Hepatic stellate cell (primary cell): ENCODE measurements at regions not wholly inside any gene's neighbourhood (a gene's known extent, or its start where the extent isn't known, plus 50 kb on each side); places are given as distances from the start of the nearest gene placed in this dataset.
"Not testable (repeated sequence)": the region's sequence is repeated elsewhere in the genome, so short reads cannot be mapped to it uniquely, and the experiment has no call there.

Experiments used
- DNase-seq: peaks from one replicate; pipeline ENCODE4 v3.0.0; 2011; ENCODE audit warnings: low spot score

DNA sequence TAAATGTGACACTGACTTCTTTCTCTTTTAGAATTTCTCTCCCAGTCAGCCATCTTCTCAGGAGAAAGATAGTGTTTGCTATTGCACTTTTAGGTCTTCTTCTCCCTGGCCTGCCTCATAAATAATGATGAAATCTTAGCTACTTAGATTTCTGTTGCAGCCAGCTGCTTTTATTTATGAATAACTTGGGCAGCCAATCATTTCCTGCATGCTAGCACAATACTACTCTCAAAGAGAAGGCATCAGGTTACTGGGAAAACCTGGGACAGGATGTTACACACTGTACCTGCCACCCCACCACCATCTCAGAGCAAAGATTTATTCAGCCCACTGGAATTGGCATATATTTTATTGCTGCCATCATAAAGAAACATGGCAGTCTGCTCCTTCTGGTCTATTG, 266.6 kb downstream of the PRELID2 start:
- DNase-seq = no peak

DNA sequence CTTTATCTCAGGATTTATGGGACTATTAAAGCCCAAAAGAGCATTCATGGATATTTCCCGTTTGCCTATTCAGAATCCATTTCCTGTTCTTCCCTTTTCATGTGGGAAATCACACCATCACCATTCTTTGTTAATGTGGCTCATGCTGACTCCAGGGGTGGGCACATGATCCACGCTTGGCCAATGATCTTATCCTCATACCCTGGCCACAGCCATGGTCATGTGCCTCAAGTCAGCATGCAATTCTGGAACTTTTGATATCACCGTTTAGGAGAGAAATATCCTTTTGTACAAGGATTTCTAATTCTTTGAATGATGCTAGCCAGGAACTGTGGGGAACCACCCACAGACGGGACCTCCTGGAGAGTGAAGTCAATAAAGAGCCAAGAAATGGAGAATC, 272.2 kb downstream of the PRELID2 start:
- DNase-seq = no peak

DNA sequence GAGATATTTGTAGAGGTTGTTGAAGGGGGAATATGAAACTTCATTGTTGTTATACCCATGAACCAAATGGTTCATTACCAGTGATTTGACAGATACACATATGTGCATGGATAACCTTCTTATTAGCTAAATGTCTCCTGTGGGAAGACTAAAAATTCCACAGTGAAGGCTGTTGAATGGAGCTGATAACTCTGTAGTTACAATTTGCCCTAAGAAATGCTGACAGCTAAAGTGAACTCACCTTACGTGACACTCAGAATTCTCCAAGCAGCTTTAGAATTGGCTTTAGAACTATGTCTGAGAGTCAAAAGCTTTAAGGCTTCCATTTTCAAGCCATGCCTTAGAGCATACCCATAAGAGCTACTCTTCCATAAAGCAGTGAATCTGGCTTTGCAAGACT, 276.9 kb downstream of the PRELID2 start:
- no peak for DNase-seq

DNA sequence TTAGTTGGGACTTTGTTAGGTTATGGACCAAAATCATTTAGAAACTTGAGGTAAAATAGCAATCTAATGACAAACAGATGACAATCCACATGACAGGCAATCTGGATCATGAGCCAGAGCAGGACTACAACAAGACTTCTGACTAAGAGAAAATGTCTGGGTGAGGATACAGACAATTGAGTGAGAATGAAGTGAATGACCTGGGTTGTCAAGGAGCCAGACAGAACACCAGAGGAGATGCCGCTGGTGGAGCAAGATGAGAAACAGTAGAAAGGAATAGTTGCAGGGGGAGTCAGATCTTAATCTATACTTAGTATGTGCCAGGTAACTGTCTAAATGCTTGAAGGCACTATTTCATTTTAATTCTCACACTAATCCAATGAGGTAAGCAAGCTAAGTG, 277.8 kb downstream of the PRELID2 start:
- DNase-seq = no peak

DNA sequence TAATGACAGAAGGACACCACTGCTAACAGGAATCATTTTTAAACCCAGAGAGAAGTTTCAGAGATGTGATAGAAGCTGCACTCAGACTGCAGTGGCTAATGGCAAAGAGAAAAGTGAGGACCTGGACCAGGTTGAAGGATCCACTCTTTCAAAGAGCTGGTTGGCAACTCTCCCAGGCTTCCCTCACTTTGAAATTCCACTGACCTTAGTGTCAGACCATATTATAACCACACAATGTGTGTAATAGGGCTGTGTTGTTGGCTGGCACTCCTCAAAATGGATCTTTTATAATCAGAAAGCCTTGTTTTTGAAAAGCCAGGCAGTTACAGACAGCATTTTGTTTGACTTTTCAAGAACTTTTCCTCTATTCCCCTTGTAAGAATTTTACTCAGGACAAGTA, 280.7 kb downstream of the PRELID2 start:
- peak; percentile 6 for DNase-seq

DNA sequence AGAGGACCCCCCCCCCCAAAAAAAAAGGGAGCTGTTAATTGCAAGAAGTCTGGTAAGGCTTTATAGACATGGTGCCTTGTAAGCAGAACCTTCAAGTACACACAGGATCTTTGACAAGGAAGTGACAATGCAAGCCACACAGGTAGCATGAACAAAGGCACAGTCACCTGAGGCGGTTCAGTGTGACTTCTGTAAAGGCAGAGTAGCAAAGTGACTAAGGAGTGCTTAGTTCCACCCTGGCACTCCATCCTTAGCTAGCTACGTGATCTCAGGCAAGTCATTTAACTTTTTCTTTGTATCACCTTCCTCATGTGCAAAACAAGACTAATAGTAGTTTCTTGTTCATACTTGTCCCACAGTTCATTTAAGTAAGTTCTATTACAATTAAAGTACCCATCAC, 282.0 kb downstream of the PRELID2 start:
- no peak for DNase-seq

DNA sequence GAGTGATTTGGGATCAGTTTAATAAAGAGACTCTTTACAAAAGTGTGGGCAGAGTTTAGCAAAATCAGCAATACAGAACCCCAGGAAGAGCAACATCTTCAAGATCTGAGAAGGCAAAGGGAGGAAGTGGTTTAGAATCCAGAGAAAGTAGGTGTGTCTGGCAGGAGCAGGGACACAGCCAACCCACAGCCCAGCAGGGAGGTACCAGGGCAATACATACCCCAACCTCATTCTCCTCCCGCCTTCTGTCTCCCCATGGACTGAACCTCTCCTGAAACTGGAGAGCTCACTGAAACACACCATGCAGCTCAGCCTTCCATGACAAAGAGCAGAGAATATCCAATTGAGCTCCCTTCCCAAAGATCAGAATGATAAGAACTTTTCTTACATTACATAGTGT, 283.4 kb downstream of the PRELID2 start:
- DNase-seq = no peak

DNA sequence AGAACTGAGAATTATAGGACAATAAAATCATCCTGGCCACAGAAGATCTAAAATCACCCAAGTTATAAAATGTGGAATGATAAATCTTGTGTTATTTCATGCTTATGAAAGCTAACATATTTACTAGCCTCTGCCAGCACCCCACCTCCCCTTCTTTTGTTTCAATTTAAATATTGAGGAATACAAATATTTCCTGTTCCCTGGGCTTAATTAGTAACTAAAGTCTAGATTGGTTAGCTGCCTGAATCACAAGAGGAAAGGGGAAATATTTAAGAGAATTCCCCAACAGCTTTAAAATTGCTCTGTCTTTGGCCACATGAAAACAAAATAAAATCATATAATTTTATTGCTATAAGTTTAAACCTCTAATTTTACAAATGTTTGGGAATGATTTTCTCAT, 287.0 kb downstream of the PRELID2 start:
- no peak for DNase-seq

DNA sequence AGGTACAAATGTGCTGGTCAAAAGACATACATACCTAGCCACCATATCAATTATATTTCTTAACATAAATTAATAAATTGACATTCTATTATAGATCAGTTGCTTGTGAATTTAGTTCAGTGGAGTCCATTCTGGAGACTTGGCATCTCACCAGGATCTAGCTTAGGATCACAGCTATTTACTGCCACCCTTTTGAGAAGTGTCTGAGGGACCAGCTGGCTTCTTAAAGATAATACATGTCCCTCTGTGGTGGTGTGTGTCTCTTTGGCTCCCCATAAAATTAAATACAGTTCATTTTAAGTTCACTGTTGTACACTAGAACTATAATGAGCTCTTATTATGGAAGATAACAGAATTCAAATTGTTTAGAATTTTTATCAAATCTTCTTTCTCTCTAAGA, 290.7 kb downstream of the PRELID2 start:
- DNase-seq = no peak

DNA sequence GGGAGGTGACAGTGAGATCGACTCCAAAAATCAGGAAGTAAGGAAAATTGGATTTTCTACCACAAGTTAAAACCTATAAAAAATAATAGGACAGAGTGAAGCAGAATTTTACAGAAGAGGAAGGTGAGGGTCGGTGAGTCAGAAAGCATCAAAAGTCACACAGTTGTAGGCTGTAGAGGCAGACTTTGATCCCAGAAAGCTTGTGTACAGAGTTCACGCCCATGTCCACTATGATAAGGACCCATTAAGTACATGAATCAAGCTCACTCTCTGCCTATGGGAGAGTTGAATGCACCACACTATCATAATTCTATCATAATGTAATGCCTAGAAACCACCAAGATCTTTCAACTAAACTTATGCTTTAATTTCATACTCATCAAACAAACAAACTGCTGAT, 291.2 kb downstream of the PRELID2 start:
- no peak for DNase-seq

DNA sequence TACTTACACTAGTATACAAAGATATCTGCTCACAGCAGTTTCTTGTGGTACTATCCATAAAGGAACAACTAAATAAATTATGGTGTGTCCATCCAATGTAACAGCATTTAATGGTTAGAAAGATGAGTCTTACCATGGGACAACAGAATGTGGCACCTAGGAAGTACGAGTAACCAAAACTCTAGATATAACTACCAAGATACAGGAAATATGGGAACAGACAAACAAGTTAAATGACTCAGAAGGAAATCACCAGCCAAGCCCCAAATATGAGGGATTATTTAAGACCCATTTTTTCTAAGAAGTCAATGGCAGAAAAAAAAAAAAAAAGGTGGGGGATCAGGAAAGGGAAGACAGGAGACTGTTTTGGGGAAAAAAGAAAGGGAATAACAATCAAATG, 294.8 kb downstream of the PRELID2 start:
- no peak for DNase-seq

DNA sequence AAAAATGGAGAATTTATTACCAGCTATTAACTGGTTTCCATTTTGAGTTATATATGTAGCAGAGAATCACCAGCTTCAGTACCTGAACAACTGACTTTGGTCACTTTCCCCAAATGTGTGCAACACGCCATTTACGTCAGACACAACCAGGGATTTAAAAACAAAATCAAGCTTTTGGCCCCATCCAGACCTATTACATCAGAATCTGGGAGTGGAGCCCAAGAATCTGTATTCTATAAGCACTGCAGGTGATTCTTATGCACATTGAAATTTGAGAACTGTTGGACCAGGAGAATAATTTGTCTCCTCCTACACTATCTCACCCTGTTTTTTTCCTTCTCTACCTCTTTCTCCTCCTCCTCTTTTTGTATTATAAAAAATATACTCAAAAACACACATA, 295.9 kb downstream of the PRELID2 start:
- no peak for DNase-seq

DNA sequence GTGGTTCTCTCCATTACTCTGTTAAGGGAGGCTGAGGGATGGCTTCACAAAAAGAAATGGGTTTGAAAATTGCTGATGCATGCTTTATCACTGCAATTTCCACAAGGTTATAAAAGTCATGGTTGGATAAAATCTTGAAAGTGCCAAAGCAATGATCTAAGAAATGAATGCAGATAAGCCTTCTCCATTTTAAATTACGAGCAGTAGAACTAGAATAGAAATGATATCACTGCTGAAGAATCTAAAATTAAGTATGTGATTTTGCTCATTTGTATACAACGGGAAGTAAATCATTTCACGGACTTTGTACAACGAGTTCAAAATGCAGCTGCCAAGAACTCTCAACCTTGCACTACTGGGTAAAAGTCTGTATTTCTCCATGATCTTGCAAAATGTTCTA, 299.0 kb downstream of the PRELID2 start:
- no peak for DNase-seq

DNA sequence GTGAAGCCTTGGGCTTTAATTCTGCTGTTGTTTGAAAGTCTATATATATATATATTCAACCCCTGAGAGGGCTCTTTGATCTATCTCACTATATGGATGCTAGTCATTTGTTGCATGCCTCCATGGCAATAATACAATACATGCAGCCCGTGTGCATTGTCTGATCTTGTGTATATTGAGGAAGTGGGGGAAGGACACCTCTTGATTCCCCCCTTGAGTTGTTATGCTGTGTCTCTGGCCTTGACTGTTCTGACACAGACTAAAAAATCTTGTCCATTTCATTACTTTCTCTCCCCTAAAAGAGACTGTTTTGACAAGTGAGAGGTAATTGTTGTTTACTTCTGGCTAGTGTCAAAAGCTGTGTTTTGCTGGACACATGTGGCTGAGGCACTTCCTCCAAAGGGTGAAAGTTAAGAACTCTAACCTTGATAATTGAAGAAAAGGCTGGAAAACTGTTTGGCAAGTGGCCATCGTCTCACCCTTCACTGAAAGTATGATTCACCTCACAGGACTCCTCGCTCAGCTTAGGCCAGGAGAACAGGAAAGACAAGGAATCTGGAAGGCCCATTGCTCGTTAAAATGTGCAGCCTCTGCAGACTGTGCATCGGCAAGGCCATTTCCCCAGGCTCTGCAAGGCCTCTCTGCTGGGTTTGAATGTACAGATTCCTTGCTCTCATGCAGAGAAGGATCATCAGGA, 304.0 kb downstream of the PRELID2 start:
- peak; percentile 24 for DNase-seq

DNA sequence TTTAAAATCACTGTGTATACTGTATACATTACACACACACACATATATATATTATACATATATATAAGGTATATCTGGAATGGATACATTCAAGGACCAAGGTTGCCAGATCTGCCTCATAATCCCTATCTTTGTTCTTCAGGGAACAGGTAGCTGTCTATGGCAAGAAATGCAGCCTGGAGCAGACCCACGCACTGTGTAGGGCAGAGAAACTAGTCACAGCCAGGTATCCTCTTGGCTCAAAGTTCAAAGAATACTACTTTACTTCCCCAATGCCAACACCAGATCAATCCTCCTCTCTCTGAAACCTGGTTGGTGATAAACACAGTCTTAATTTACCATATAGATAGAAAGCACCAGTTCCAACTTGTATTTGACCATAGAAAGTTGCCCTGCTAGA, 313.6 kb downstream of the PRELID2 start:
- no peak for DNase-seq

DNA sequence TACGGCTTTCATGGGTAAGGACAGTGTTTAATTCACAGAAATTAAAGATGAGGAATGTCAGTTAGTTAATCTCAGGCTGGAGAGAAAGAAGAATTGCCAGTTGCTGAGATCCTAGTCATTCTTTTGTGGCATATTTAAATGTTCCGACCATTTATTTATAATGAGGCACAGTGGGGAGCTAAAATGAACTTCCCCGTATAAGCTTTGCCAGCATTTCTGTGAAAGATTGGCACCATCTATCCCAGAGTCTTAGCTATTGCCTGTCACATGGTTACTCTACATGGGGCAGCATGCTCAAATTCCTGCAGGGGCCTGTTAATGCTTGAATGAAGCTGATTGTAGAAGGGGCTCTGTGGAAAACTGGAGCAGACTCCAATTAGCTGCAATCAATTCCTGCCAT, 314.1 kb downstream of the PRELID2 start:
- DNase-seq = no peak

DNA sequence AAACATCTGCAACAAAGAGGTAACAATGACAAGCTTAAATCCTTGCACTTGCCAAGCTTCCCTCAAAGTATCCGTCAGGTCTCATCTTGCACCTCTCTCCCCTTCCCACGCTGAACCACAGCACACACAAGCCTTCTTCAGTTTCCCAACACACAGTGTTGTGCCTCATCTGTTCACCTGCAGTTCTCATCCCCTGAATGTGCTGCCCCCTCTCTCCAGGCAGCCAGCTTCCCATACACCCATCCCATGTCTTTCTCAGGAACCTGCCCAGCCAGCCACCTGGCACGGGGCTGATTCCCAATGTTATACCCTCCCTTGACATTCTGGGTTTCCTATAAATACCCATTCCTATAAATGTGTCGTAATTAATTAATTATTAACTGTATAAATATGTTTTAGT, 314.8 kb downstream of the PRELID2 start:
- no peak for DNase-seq

DNA sequence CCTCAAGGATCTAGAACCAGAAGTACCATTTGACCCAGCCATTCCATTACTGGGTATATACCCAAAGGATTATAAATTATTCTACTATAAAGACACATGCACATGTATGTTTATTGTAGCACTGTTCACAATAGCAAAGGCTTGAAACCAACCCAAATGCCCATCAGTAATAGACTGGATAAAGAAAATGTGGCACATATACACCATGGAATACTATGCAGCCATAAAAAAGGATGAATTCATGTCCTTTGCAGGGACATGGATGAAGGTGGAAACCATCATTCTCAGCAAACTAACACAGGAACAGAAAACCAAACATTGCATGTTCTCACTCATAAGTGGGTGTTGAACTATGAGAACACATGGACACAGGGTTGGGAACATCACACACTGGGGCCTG, 317.6 kb downstream of the PRELID2 start:
- not testable (repeated sequence) for DNase-seq

DNA sequence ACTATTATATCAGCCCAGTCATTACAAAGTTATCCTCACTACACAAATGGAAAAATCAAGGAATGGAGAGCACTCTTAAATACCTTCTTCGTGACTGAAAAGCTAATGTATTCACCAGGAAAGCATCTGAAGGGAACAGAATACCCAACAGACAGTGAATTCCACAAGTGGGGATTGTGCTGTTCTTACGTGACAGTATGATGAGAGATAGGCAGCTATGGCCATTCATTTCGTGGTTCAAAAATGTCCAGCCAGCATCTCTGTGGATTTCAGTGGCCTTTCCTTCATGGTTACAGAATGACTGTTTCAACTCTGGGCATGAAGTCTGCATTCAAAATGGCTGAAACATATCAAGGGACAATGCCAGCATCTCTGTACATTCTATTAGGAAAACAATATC, 323.8 kb downstream of the PRELID2 start:
- DNase-seq = no peak

DNA sequence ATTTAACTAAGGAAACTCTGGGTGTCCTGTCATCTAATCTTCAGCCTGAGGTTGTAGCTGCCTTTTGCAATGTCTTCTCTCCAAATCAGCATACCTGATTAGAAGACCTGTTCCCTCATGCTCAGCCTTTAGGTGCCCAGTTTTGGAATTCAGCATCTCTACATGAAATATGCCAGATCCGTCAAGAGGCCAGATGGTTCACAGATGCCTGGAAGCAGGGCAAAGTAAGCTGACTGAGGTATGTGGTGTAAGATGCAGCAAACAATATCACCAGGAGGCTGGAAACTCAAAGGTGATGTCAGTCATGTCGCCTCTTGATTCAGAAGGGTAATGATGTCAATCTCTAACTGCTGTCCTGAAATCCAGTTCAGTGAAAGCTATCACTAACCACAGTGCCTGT, 324.4 kb downstream of the PRELID2 start:
- DNase-seq = no peak

DNA sequence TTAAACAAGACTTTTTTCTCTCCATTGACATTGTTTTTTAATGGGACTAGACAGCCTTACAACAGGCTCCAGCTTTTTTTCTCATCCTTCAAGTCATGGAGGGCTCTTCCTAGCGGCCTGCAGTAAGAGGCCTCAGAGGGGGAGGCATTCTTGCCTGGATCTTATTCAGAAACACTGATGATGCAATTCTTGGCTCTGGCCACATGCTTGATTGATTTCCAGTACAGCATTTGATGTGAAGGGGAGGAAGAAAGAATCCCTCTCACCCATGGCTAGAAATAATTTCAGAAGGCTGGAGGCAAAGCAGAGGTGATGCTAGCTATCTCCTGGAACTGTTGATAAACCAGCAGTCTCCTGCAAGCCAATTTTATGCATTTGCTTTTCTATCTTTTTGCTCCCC, 324.8 kb downstream of the PRELID2 start:
- DNase-seq = no peak

DNA sequence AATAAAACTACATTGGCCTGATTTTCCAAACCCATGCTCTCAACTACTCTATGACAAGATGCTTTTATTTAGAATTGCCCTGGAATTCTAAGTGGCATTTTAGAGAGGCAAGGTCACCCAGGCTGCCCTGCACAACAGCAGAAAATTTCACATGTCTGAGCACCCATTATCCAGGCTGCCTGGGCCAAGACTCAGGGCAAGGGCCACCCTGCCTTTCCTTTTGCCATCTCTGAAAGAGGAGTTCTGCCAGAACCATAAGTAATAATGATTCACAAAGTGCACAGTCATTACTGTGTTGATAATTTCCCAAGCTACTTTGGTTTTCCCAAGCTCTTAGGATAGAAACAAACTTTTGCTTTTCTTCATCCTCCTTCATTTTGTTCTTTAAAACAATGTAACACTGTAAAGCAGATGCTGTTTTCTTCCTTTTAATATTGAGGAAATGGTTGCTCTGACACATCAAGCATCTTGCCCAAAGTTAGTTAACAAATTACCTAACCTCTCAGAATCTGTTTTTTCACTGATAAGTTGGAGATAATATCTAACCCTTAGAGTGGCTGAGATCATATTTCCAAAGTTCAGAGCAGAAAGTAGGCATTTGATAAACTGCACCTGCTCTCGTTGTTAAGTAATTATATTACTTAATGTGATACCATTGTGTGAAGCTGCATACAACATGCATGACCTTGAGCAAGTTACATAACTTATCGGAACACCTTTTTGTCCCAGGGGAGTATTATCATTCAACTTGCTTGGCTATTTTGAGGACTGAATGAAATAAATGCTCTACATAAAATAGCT, 325.6 kb downstream of the PRELID2 start:
- DNase-seq = no peak

DNA sequence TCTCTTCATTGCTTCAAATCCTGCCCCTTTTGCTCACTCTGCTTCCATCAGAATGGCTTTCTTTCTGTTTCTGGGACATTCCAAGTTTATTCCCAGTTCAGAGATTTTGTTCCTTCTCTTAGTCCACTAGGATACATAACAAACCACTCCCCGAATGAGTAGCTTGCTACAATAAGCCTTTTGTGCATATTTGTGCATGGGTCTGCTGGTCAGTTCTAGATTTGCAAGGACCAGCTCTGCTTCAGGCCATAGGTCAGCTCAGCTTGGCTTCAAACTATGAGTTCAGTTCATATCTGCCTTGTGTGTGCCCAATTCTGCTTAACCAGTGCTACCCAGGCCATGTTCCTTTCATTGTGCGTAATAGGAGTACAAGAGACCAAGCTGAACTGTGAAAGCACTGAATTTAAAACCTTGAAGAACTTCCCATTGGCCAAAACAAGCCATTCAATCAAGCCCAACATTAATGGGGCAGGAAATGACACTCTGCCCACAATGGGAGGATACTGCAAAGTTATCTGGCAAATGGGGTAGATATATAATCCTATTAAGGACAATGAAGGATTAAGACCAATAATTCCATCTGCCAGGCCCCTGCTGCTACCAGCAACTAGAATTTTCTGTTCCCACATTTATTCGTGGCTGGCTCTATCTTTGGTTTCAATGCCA, 328.8 kb downstream of the PRELID2 start:
- DNase-seq = no peak
